Mucosa of rectum (tissue), 2 donors: ENCODE measurements at regions not wholly inside any gene's neighbourhood (a gene's known extent, or its start where the extent isn't known, plus 50 kb on each side); places are given as distances from the start of the nearest gene placed in this dataset.

ENCODE experiments used
- H3K27ac ChIP-seq, 2 donors: one replicate each; pipeline ENCODE4 v1.7.0; 2013; ENCODE audit warnings: inconsistent platforms in 2 of 2, low read depth in 2 of 2, low read length in 2 of 2
- H3K27me3 ChIP-seq, 2 donors: one replicate each; pipeline ENCODE4 v1.7.0; 2013; ENCODE audit warnings: low read length in 2 of 2; ENCODE audit not compliant: control insufficient read depth in 2 of 2, insufficient read depth in 2 of 2
- H3K36me3 ChIP-seq, 2 donors: one replicate each; pipeline ENCODE4 v1.7.0; 2013; ENCODE audit warnings: low read length in 2 of 2; ENCODE audit not compliant: control insufficient read depth in 2 of 2, insufficient read depth in 2 of 2
- H3K4me1 ChIP-seq, 2 donors: one replicate each; pipeline ENCODE4 v1.7.0; 2013; ENCODE audit warnings: low read length in 2 of 2, mild to moderate bottlenecking in 1 of 2; ENCODE audit not compliant: control insufficient read depth in 2 of 2, insufficient read depth in 2 of 2
- H3K4me3 ChIP-seq, 2 donors: one replicate each; pipeline ENCODE4 v1.7.0; 2013; ENCODE audit warnings: low read length in 2 of 2
- H3K9ac ChIP-seq, 2 donors: one replicate each; pipeline ENCODE4 v1.7.0; 2013; ENCODE audit warnings: low read length in 2 of 2, low read depth in 1 of 2, mild to moderate bottlenecking in 1 of 2
- H3K9me3 ChIP-seq, 2 donors: one replicate each; pipeline ENCODE4 v1.7.0; 2013; ENCODE audit warnings: low read length in 2 of 2; ENCODE audit not compliant: control insufficient read depth in 2 of 2
- donor health status: healthy.
- donor health status: Normal muscosa, but diverticular disease.

- H3K9me3 ChIP-seq = peaks cover 0 to 3% of the 10 kb centered on the region in 2 donors
These were observed 278.3 kb downstream of the ALG10 start for GRCh38 chr12:34300376-34301250.

GRCh38 chr12:34301251-34302130 is 279.2 kb downstream of the ALG10 start:
- Histone ChIP-seq H3K36me3 (no peaks in the 10 kb centered on the region), H3K27ac (no peak overlapping the region), H3K9ac (no peak overlapping the region), H3K27me3 (no peaks in the 10 kb centered on the region), H3K4me3 (no peak overlapping the region), H3K9me3 (peaks cover 0 to 3% of the 10 kb centered on the region in 2 donors), H3K4me1 (no peaks in the 10 kb centered on the region)

More at GRCh38 chr12:34300376-34301250, 278.3 kb downstream of the ALG10 start:
- Histone ChIP-seq H3K9ac (no peak overlapping the region), H3K27me3 (no peaks in the 10 kb centered on the region), H3K27ac (no peak overlapping the region), H3K36me3 (no peaks in the 10 kb centered on the region), H3K4me3 (no peak overlapping the region), H3K4me1 (no peaks in the 10 kb centered on the region)

- H3K9me3 ChIP-seq = peaks cover 0 to 3% of the 10 kb centered on the region in 2 donors
- H3K27ac ChIP-seq = no peak overlapping the region
- no peaks in the 10 kb centered on the region for H3K27me3 ChIP-seq
- no peak overlapping the region for H3K4me3 ChIP-seq
- no peaks in the 10 kb centered on the region for H3K4me1 ChIP-seq
- H3K36me3 ChIP-seq = no peaks in the 10 kb centered on the region
- H3K9ac ChIP-seq = no peak overlapping the region
These were observed 280.0 kb downstream of the ALG10 start for GRCh38 chr12:34302131-34302885.

- Histone ChIP-seq H3K9ac (no peak overlapping the region), H3K4me3 (no peak overlapping the region), H3K27ac (no peak overlapping the region), H3K4me1 (no peaks in the 10 kb centered on the region), H3K9me3 (peaks cover 0 to 3% of the 10 kb centered on the region in 2 donors), H3K27me3 (no peaks in the 10 kb centered on the region), H3K36me3 (no peaks in the 10 kb centered on the region)
These were observed 281.0 kb downstream of the ALG10 start for GRCh38 chr12:34303091-34303870.

GRCh38 chr12:34304001-34304400 is 281.7 kb downstream of the ALG10 start:
- Histone ChIP-seq H3K4me3 (no peak overlapping the region), H3K27me3 (no peaks in the 10 kb centered on the region), H3K4me1 (no peaks in the 10 kb centered on the region), H3K9me3 (peaks cover 0 to 3% of the 10 kb centered on the region in 2 donors), H3K9ac (no peak overlapping the region), H3K36me3 (no peaks in the 10 kb centered on the region), H3K27ac (no peak overlapping the region)

GRCh38 chr12:34304546-34304945 is 282.2 kb downstream of the ALG10 start:
- Histone ChIP-seq H3K27ac (no peak overlapping the region), H3K9me3 (peaks cover 0 to 3% of the 10 kb centered on the region in 2 donors), H3K9ac (no peak overlapping the region), H3K4me1 (no peaks in the 10 kb centered on the region), H3K27me3 (no peaks in the 10 kb centered on the region), H3K36me3 (no peaks in the 10 kb centered on the region), H3K4me3 (no peak overlapping the region)

GRCh38 chr12:34305176-34305575 is 282.9 kb downstream of the ALG10 start:
- Histone ChIP-seq H3K27me3 (no peaks in the 10 kb centered on the region), H3K36me3 (no peaks in the 10 kb centered on the region), H3K9me3 (peaks cover 0 to 3% of the 10 kb centered on the region in 2 donors), H3K9ac (no peak overlapping the region), H3K4me1 (no peaks in the 10 kb centered on the region), H3K27ac (no peak overlapping the region), H3K4me3 (no peak overlapping the region)

GRCh38 chr12:34306133-34306830 is 284.0 kb downstream of the ALG10 start:
- Histone ChIP-seq H3K9me3 (no peaks in the 10 kb centered on the region), H3K4me3 (no peak overlapping the region), H3K36me3 (no peaks in the 10 kb centered on the region)

More at GRCh38 chr12:34306133-34306830, 284.0 kb downstream of the ALG10 start:
- Histone ChIP-seq H3K27ac (no peak overlapping the region), H3K4me1 (no peaks in the 10 kb centered on the region), H3K9ac (no peak overlapping the region), H3K27me3 (no peaks in the 10 kb centered on the region)
